GM12878 (cell line): ENCODE measurements at regions not wholly inside any gene's neighbourhood (a gene's known extent, or its start where the extent isn't known, plus 50 kb on each side); places are given as distances from the start of the nearest gene placed in this dataset.
A peak's percentile ranks its signal among the peaks of the same experiment; 100 is the strongest.

Source experiments
- ATAC-seq: fragments of 200-7000 bp; cut with Tn5 transposase; 3 replicates; pipeline ENCODE4 v1.9.1; 2020; ENCODE audit warnings: mild to moderate bottlenecking, moderate library complexity
- BruUV-seq: library from RNA; stranded (reverse); fragments of 400-500 nt; replicated peaks from 2 replicates; lab custom pipeline; 2021; lab: Mats Ljungman, UMichigan
- CTCF ChIA-PET: fragments of 300-600 bp; sonication (Branson Sonifier 250); formaldehyde crosslinking; extraction: SDS; loops from one replicate; lab custom pipeline; 2021; ENCODE audit warnings: inconsistent platforms; lab: Yijun Ruan, JAX
- POLR2A ChIA-PET: fragments of 350-600 bp; formaldehyde crosslinking; extraction: SDS; loops from one replicate; lab custom pipeline; 2021; ENCODE audit warnings: inconsistent platforms; lab: Charles Lee
- RAD21 ChIA-PET: fragments of 300-600 bp; sonication (Branson Sonifier 250); formaldehyde crosslinking; loops from one replicate; lab custom pipeline; 2023; ENCODE audit warnings: antibody characterized with exemption; ENCODE audit not compliant: unreplicated experiment; lab: Charles Lee
- SMC1A ChIA-PET: fragments of 300-600 bp; sonication (Branson Sonifier 250); formaldehyde crosslinking; loops from one replicate; lab custom pipeline; 2023; ENCODE audit not compliant: unreplicated experiment, uncharacterized antibody; lab: Charles Lee
- DNase-seq: peaks from one replicate; pipeline ENCODE4 v3.0.0-alpha.2; 2011; ENCODE audit warnings: low read depth, low spot score
- FAIRE-seq: peaks from 3 replicates; lab custom pipeline; 2011; peaks lifted over from hg19 to GRCh38; lab: Jason Lieb, UNC
- H2AFZ ChIP-seq: 2 replicates; pipeline ENCODE4 v1.6.0; 2011; ENCODE audit warnings: low read depth, low read length, control low read depth; ENCODE audit not compliant: control insufficient read depth
- H3K27ac ChIP-seq: 2 replicates; pipeline ENCODE4 v1.5.1; 2011; ENCODE audit warnings: control low read depth; ENCODE audit not compliant: control insufficient read depth, insufficient read depth
- H3K27me3 ChIP-seq, 2 experiments: replicated peaks in 1 of 2; 2 replicates each; pipeline versions ENCODE4 v1.6.0 to v1.6.1; 2011; ENCODE audit warnings: low read length in 1 of 2; ENCODE audit not compliant: control insufficient read depth in 2 of 2, insufficient read depth in 2 of 2
- H3K36me3 ChIP-seq, 2 experiments: 2 replicates each; pipeline ENCODE4 v1.5.1; 2011; ENCODE audit warnings: low read length in 1 of 2; ENCODE audit not compliant: control insufficient read depth in 2 of 2, insufficient read depth in 2 of 2
- H3K4me1 ChIP-seq: 2 replicates; pipeline ENCODE4 v1.6.1; 2011; ENCODE audit warnings: mild to moderate bottlenecking, low read length, moderate library complexity, mixed read lengths; ENCODE audit not compliant: control insufficient read depth, insufficient read depth
- H3K4me2 ChIP-seq: 2 replicates; pipeline ENCODE4 v1.6.0; 2011; ENCODE audit warnings: control low read depth; ENCODE audit not compliant: control insufficient read depth, insufficient read depth
- H3K4me3 ChIP-seq: fragments of 200-600 bp; sonication (generic); 2 replicates; pipeline ENCODE4 v1.5.1; 2016
- H3K79me2 ChIP-seq: 2 replicates; pipeline ENCODE4 v1.6.0; 2011; ENCODE audit warnings: low read length; ENCODE audit not compliant: control insufficient read depth, insufficient read depth
- H3K9ac ChIP-seq: 2 replicates; pipeline ENCODE4 v1.8.0; 2011; ENCODE audit warnings: low read length, control low read depth, mixed read lengths; ENCODE audit not compliant: control insufficient read depth, insufficient read depth
- H3K9me3 ChIP-seq: replicated peaks from 3 replicates; pipeline ENCODE4 v1.5.1; 2011; ENCODE audit warnings: mild to moderate bottlenecking, low read length; ENCODE audit not compliant: control insufficient read depth, insufficient read depth
- H4K20me1 ChIP-seq: 2 replicates; pipeline ENCODE4 v1.6.0; 2011; ENCODE audit not compliant: control insufficient read depth, insufficient read depth
- ESRRA ChIP-seq: IDR thresholded peaks from 2 replicates; pipeline ENCODE4 v1.6.1; 2012; ENCODE audit warnings: mild to moderate bottlenecking, low read length, improper control_type of control experiment
- HDAC6 ChIP-seq: fragments of 200-600 bp; sonication (generic); IDR thresholded peaks from one replicate; pipeline ENCODE4 v1.8.0; 2017; ENCODE audit warnings: antibody characterized with exemption; ENCODE audit not compliant: unreplicated experiment
- NBN ChIP-seq: fragments of 450-650 bp; IDR thresholded peaks from 2 replicates; pipeline ENCODE4 v1.6.1; 2016
- POLR2AphosphoS5 ChIP-seq: IDR thresholded peaks from 2 replicates; pipeline ENCODE4 v1.6.1; 2011; ENCODE audit warnings: mild to moderate bottlenecking, low read length, inconsistent platforms
- RUNX3 ChIP-seq: IDR thresholded peaks from 2 replicates; pipeline ENCODE4 v1.6.1; 2012; ENCODE audit warnings: low read length, inconsistent platforms
- WGBS: methylation state at CpG from one replicate; pipeline ENCODE4 v1.1.6; 2016; ENCODE audit warnings: low lambda C conversion rate; ENCODE audit not compliant: insufficient replicate concordance, insufficient coverage; ENCODE audit errors: missing lambda C conversion rate; 5-methylcytosine and 5-hydroxymethylcytosine counted together
- in situ Hi-C: fragments of 300-500 bp; cut with MboI; formaldehyde crosslinking; loops from 9 replicates; pipeline ENCODE4 v1.14.3; 2018; ENCODE audit warnings: mixed read lengths
- intact Hi-C: fragments of 100-400 bp; cut with micrococcal nuclease; formaldehyde crosslinking; loops from one replicate; pipeline ENCODE4 v1.14.2; 2022; ENCODE audit not compliant: unreplicated experiment
- TF ChIP-seq, protein P1 (sequence below): fragments of 450-650 bp; formaldehyde crosslinking; IDR thresholded peaks from 2 replicates; pipeline ENCODE4 v1.5.0; 2022; ENCODE audit warnings: mild to moderate bottlenecking, missing genetic modification characterization

DNA sequence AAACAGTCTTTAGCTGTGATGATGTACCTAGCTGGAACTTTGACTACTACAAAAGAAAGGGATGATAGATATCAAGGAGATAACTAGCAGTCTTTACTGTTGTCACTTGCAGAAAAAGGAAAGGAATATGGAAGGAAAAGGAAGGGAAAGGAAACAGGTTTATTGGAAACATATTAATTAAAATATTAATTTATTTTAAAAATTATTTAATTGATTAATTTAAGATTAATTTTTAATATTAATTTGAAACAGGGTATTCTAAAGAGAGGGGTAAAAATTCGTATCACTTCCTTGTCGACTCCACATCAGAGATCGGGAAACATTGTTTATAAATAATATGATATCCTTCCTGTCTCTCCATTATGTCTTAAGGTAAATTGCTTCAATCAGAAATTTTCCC is 186.5 kb upstream of the IL15 start:
- in situ Hi-C loops (no loop called here), intact Hi-C loops (no loop called here)
- H3K27me3 ChIP-seq: no peaks in the 10 kb centered on the region
- no peak overlapping the region for H3K9ac ChIP-seq
- TF ChIP-seq HDAC6: no peak
- TF ChIP-seq NBN: no peak
- TF ChIP-seq RUNX3: no peak
- TF ChIP-seq ESRRA: no peak
- no peak for TF ChIP-seq POLR2AphosphoS5
- TF ChIP-seq, protein P1, sequence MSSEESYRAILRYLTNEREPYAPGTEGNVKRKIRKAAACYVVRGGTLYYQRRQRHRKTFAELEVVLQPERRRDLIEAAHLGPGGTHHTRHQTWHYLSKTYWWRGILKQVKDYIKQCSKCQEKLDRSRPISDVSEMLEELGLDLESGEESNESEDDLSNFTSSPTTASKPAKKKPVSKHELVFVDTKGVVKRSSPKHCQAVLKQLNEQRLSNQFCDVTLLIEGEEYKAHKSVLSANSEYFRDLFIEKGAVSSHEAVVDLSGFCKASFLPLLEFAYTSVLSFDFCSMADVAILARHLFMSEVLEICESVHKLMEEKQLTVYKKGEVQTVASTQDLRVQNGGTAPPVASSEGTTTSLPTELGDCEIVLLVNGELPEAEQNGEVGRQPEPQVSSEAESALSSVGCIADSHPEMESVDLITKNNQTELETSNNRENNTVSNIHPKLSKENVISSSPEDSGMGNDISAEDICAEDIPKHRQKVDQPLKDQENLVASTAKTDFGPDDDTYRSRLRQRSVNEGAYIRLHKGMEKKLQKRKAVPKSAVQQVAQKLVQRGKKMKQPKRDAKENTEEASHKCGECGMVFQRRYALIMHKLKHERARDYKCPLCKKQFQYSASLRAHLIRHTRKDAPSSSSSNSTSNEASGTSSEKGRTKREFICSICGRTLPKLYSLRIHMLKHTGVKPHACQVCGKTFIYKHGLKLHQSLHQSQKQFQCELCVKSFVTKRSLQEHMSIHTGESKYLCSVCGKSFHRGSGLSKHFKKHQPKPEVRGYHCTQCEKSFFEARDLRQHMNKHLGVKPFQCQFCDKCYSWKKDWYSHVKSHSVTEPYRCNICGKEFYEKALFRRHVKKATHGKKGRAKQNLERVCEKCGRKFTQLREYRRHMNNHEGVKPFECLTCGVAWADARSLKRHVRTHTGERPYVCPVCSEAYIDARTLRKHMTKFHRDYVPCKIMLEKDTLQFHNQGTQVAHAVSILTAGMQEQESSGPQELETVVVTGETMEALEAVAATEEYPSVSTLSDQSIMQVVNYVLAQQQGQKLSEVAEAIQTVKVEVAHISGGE: no peak
- no peaks in the 10 kb centered on the region for H3K9me3 ChIP-seq
- RAD21 ChIA-PET: no interaction called here
- H2AFZ ChIP-seq: no peak overlapping the region
- POLR2A ChIA-PET: no interaction called here
- H3K4me3 ChIP-seq: no peak overlapping the region
- no peaks in the 10 kb centered on the region for H3K4me1 ChIP-seq
- no peak for ATAC-seq
- no peak overlapping the region for H3K27ac ChIP-seq
- WGBS: 65% methylated on average over 3 of the region's 3 CpGs
- no peaks in the 10 kb centered on the region for H4K20me1 ChIP-seq
- DNase-seq: no peak
- BruUV-seq: no TSS peak
- no peaks in the 10 kb centered on the region for H3K79me2 ChIP-seq
- FAIRE-seq: peak; percentile 18
- no peaks in the 10 kb centered on the region for H3K36me3 ChIP-seq
- SMC1A ChIA-PET: no interaction called here
- no peak overlapping the region for H3K4me2 ChIP-seq
- CTCF ChIA-PET: no interaction called here
